ENCODE measurements at regions not wholly inside any gene's neighbourhood (a gene's known extent, or its start where the extent isn't known, plus 50 kb on each side); places are given as distances from the start of the nearest gene placed in this dataset.

GRCh38 chr17:34825884-34826283 is 135.4 kb downstream of the CCT6B start:
- DNase-seq (ENCODE audit: low spot score) = no peak

- DNase-seq (ENCODE audit: low spot score) = no peak
Measured at GRCh38 chr17:34825102-34825501, 136.2 kb downstream of the CCT6B start.

- no peak for DNase-seq (ENCODE audit: low spot score)
Measured at GRCh38 chr17:34823023-34823422, 138.2 kb downstream of the CCT6B start.

- DNase-seq (ENCODE audit: low spot score) = no peak
Measured at GRCh38 chr17:34822007-34822739, 139.1 kb downstream of the CCT6B start.

- DNase-seq (ENCODE audit: low spot score) = no peak
Measured at GRCh38 chr17:34820922-34821321, 140.3 kb downstream of the CCT6B start.

- no peak for DNase-seq (ENCODE audit: low spot score)
Measured at GRCh38 chr17:34820248-34820801, 140.9 kb downstream of the CCT6B start.

GRCh38 chr17:34817252-34818035 is 143.8 kb downstream of the CCT6B start:
- no peak for DNase-seq (ENCODE audit: low spot score)

DNA sequence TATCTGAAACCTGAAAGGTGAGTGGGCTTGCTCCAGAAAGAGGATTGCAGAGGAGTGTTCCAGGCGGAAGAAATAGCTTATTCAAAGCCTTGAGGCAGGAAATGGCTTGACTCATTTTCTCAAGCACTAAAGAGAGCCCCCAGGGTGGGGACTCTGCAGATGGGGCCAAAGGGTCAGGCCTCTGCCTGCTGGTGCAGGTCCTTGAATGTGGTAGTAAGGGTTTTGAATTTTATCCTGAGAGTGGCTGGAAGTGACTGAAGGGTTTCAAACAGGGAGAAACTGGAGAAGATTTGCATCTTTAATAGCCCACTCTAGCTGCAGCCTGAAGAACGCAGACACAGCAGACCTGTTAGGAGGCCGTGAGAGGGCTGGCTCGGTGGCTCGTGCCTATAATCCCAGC is 144.4 kb downstream of the CCT6B start:
- no peak for DNase-seq (ENCODE audit: low spot score)

DNA sequence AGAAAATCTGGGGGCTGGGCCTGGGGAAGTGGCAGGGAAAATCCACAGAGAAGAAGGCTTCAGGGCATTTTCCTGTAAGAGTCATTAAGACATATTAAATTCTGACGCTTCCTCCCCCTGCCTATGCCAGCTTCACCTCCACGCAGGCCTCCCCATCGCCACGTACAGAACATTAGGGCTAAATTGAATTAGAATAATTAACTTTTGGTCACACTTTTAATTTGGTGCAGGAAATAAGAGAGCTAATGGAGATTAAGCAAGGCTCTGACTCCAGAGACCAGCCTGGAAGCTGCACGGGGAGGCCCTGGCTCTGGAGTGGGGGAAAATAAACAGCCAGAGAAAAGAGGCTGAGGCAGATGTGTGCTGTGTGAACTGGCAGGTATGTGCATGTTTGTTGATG is 148.0 kb downstream of the CCT6B start:
- DNase-seq (ENCODE audit: low spot score) = no peak

DNA sequence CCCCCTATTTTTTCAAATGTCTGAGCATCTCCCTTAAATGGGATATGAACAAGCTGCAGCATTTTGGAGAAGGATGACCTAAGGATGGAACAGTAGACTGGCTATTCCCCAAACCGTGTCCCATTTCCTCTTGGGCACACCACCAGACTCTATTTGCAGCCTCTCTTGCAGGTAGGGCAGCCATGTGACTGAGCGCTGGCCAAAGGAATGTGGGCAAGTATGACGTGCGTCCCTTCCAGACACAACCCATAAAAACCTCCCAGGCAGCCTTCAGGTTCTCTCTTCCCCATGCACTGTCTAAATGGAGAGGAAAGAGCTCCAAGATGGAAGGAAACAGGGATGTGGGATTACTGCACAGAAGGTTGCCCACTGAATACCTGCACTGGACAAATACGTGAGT is 149.7 kb downstream of the CCT6B start:
- no peak for DNase-seq (ENCODE audit: low spot score)

DNA sequence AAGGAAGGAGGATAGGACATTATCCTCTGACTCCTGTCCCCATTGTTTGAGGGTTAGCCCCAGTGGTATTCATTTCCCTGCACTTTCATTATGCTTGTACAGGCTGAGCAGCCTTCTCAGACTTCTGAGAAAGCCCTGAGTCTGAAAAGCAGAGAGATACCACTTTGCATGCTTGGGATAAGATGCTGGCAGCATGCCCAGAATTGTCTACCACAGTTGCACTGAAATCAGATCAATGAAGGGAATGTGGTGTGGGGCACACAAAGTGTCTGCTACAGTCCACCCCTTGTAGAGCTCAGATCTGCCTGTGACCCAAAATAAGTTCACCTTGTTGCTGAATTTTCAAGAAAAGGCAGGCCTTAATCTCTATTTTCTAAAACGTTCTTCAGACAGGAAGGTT is 160.6 kb downstream of the CCT6B start:
- no peak for DNase-seq (ENCODE audit: low spot score)

DNA sequence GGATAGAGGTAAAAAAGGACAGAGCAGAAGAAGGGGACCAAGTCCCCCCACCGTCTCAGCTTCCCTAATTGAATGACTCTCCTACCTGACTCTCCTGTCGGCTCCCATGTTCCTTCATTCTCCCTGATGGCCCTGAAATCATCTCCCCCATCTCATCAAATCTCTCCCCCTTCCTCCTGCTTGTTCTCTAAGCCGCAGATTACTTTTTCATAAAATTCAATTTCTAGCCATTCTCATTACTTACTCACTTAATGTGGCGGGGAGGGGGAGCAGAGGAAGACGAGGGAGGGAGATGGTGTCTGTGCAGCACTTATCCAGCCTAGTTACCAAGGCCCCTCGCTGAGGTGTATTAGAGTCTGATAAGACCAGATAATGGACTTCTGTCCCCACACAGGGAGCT is 161.5 kb downstream of the CCT6B start:
- DNase-seq (ENCODE audit: low spot score) = no peak

GRCh38 chr17:34798581-34798980 is 162.7 kb downstream of the CCT6B start:
- DNase-seq (ENCODE audit: low spot score) = no peak

- no peak for DNase-seq (ENCODE audit: low spot score)
Measured at GRCh38 chr17:34797720-34798119, 163.5 kb downstream of the CCT6B start.

- DNase-seq (ENCODE audit: low spot score) = no peak
Measured at GRCh38 chr17:34793231-34793908, 167.9 kb downstream of the CCT6B start.

DNA sequence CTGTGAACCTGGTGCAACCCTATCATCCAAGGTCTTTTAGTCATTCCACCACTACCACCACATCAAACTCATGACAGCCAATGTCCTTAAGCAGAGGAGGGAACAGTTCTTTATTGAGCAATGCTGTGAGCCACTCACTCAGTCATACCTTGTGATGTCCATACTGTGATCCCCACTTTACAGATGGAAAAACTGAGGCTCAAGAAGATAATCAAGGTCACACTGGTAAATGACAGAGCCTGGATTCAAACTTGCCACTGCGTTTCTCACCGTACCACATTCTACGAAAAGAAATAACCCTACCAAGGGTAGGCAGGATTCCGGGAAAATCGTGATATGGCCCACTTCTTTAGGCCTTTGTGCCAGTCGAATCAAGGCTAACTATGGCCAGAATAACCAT is 172.6 kb downstream of the CCT6B start:
- DNase-seq (ENCODE audit: low spot score) = no peak

GRCh38 chr17:34784526-34784925 is 176.7 kb downstream of the CCT6B start:
- no peak for DNase-seq (ENCODE audit: low spot score)

- DNase-seq (ENCODE audit: low spot score) = no peak
Measured at GRCh38 chr17:34782271-34782670, 179.0 kb downstream of the CCT6B start.

DNA sequence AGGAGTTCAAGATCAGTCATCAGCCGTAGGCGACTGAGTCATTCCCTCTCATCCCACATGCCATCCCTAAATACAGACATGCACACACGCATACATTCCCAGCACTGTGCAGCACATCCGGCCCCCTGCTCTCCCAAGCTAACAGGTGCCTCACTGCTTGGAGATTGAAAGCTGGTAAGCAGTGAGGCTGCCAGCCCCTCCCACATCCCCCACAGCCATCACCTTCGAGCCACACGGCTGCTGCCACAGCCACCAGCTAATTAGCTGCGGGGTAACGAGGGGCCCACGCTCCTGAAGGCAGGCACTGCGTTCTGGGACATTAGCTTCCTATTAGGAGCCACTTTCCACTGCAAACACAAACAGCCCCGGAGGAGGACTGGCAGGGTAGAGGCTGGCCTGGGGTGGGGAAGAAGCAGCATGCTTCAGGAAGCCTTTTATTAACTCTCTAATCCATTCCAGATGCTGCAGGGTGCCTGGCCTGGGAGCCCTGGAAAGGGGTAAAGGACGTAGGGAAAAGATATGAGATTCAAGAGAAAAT is 179.6 kb downstream of the CCT6B start:
- DNase-seq (ENCODE audit: low spot score) = peak; percentile 55

GRCh38 chr17:34781071-34781470 is 180.2 kb downstream of the CCT6B start:
- DNase-seq (ENCODE audit: low spot score) = no peak

DNA sequence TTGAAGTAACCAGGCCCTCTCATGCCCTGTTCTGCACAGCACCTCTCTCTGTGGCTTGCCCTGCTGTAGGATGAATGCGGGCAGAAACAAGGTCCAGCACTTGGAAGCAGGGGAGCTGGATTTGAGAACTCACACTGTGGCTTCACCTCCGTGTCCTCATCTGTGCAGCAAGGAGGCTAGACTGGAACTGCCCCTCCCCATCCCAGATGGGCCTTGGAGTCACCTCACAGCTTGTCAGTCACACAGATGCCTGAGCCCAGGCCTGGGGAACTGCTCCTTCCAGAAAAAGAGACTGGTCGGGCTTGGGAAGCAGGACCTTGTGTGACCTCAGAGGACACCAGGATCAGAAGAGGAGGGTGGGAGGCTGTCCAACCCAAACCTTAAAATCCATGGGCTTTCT is 180.8 kb downstream of the CCT6B start:
- DNase-seq (ENCODE audit: low spot score) = no peak
